Body of pancreas (tissue), 4 donors: ENCODE measurements at regions not wholly inside any gene's neighbourhood (a gene's known extent, or its start where the extent isn't known, plus 50 kb on each side); places are given as distances from the start of the nearest gene placed in this dataset.

Source experiments
- ATAC-seq: fragments of 150-250 bp; one replicate; pipeline ENCODE4 v1.9.1; 2016
- DNase-seq, 4 donors: peaks; one replicate each; pipeline ENCODE4 v3.0.0-alpha.2; 2019
- H3K27ac ChIP-seq, 4 donors: fragments of 200-600 bp; sonication (generic); 1 replicate in 3 of 4; 2 replicates in 1 of 4; pipeline versions ENCODE4 v1.5.1 to v1.6.1; 2016 to 2019; ENCODE audit warnings: mild to moderate bottlenecking in 1 of 4, mixed read lengths in 1 of 4, moderate library complexity in 1 of 4
- H3K27me3 ChIP-seq, 2 donors: fragments of 200-600 bp; sonication (generic); one replicate each; pipeline ENCODE4 v1.6.0; 2016; ENCODE audit warnings: mild to moderate bottlenecking in 1 of 2
- H3K36me3 ChIP-seq, 2 donors: fragments of 200-600 bp; sonication (generic); replicated peaks in 1 of 2; 2 replicates each; pipeline ENCODE4 v1.5.1; 2016; ENCODE audit warnings: low read depth in 2 of 2; ENCODE audit not compliant: insufficient read depth in 1 of 2
- H3K4me1 ChIP-seq: fragments of 200-600 bp; sonication (generic); one replicate; pipeline ENCODE4 v1.6.0; 2016
- H3K4me3 ChIP-seq, 2 donors: fragments of 200-600 bp; sonication (generic); 1 replicate in 1 of 2; 2 replicates in 1 of 2; pipeline ENCODE4 v1.5.1; 2016 to 2019
- H3K9me3 ChIP-seq, 3 donors: fragments of 200-600 bp; sonication (generic); 1 replicate in 2 of 3; 2 replicates in 1 of 3; pipeline ENCODE4 v1.5.1; 2016
- CTCF ChIP-seq, 7 experiments: fragments of 450-650 bp in 4 of 7; fragments of 200-600 bp in 3 of 7; sonication (generic) in 3 of 7; IDR thresholded peaks; one replicate each; pipeline ENCODE4 v1.5.1; 2016 to 2019; ENCODE audit warnings: antibody characterized with exemption in 7 of 7
- POLR2A ChIP-seq, 3 donors: fragments of 450-650 bp; IDR thresholded peaks; one replicate each; pipeline ENCODE4 v1.6.1; 2016; ENCODE audit warnings: antibody characterized with exemption in 3 of 3, mild to moderate bottlenecking in 2 of 3
- WGBS, 2 donors: methylation state at CpG; one replicate each; pipeline ENCODE4 v1.1.5; 2017; 5-methylcytosine and 5-hydroxymethylcytosine counted together
- intact Hi-C: fragments of 100-400 bp; cut with DNase I; formaldehyde crosslinking; loops from one replicate; pipeline ENCODE4 v1.15.1; 2023

GRCh38 chr20:55668631-55669030 is 336.7 kb downstream of the CBLN4 start:
- Histone ChIP-seq H3K4me1 (no peaks in the 10 kb centered on the region), H3K27ac (no peak overlapping the region), H3K27me3 (no peaks in the 10 kb centered on the region), H3K4me3 (no peak overlapping the region), H3K36me3 (no peaks in the 10 kb centered on the region), H3K9me3 (no peaks in the 10 kb centered on the region)
- no peak for TF ChIP-seq CTCF (IDR thresholded peaks at IDR 0.05)
- TF ChIP-seq POLR2A (IDR thresholded peaks at IDR 0.05) = no peak
- no peak for ATAC-seq
- DNase-seq = no peak
- intact Hi-C loops = no loop called here
- WGBS, 2 donors = 69 to 74% methylated on average over 1 of the region's 1 CpG

GRCh38 chr20:55667955-55668354 is 337.4 kb downstream of the CBLN4 start:
- Histone ChIP-seq H3K4me3 (no peak overlapping the region), H3K27me3 (no peaks in the 10 kb centered on the region), H3K36me3 (no peaks in the 10 kb centered on the region), H3K27ac (no peak overlapping the region), H3K9me3 (no peaks in the 10 kb centered on the region), H3K4me1 (no peaks in the 10 kb centered on the region)
- intact Hi-C loops = no loop called here
- DNase-seq (no peak), ATAC-seq (no peak)
- WGBS, 2 donors = 10 to 22% methylated on average over 3 of the region's 3 CpGs
- TF ChIP-seq POLR2A (IDR thresholded peaks at IDR 0.05) = no peak

- Histone ChIP-seq H3K4me1 (no peaks in the 10 kb centered on the region), H3K27ac (no peak overlapping the region), H3K36me3 (no peaks in the 10 kb centered on the region), H3K9me3 (no peaks in the 10 kb centered on the region), H3K4me3 (no peak overlapping the region), H3K27me3 (no peaks in the 10 kb centered on the region)
- intact Hi-C loops = no loop called here
- no peak for ATAC-seq
- no peak for TF ChIP-seq CTCF (IDR thresholded peaks at IDR 0.05)
- TF ChIP-seq POLR2A (IDR thresholded peaks at IDR 0.05) = no peak
- no peak for DNase-seq
- 49 to 57% methylated on average over 4 of the region's 4 CpGs for WGBS, 2 donors
Observed at GRCh38 chr20:55667024-55667423, 338.3 kb downstream of the CBLN4 start.

GRCh38 chr20:55656231-55656775 is 349.0 kb downstream of the CBLN4 start:
- no peak for ATAC-seq
- no peak for TF ChIP-seq CTCF (IDR thresholded peaks at IDR 0.05)
- H3K27ac ChIP-seq = no peak overlapping the region
- no peak overlapping the region for H3K4me3 ChIP-seq
- WGBS, 2 donors = 23 to 47% methylated on average over 3 of the region's 3 CpGs
- intact Hi-C loops = no loop called here
- no peak for DNase-seq
- H3K27me3 ChIP-seq = no peaks in the 10 kb centered on the region
- no peaks in the 10 kb centered on the region for H3K4me1 ChIP-seq
- no peaks in the 10 kb centered on the region for H3K9me3 ChIP-seq
- no peaks in the 10 kb centered on the region for H3K36me3 ChIP-seq

- WGBS, 2 donors = 49 to 51% methylated on average over 6 of the region's 6 CpGs
- intact Hi-C loops = no loop called here
- no peak for TF ChIP-seq CTCF (IDR thresholded peaks at IDR 0.05)
- no peak for TF ChIP-seq POLR2A (IDR thresholded peaks at IDR 0.05)
Observed at GRCh38 chr20:55650657-55651360, 354.5 kb downstream of the CBLN4 start.

More at GRCh38 chr20:55650657-55651360, 354.5 kb downstream of the CBLN4 start:
- Histone ChIP-seq H3K4me1 (no peaks in the 10 kb centered on the region), H3K9me3 (no peaks in the 10 kb centered on the region), H3K4me3 (no peak overlapping the region), H3K36me3 (no peaks in the 10 kb centered on the region), H3K27me3 (no peaks in the 10 kb centered on the region), H3K27ac (no peak overlapping the region)
- no peak for ATAC-seq
- DNase-seq = no peak
